Loucy (cell line): ENCODE measurements at regions not wholly inside any gene's neighbourhood (a gene's known extent, or its start where the extent isn't known, plus 50 kb on each side); places are given as distances from the start of the nearest gene placed in this dataset.

Experiments
- H2AFZ ChIP-seq: fragments of 200-600 bp; sonication (generic); 2 replicates; pipeline ENCODE4 v1.6.0; 2016; ENCODE audit warnings: antibody characterized with exemption, mild to moderate bottlenecking, low read length, moderate library complexity
- H3F3A ChIP-seq: fragments of 200-600 bp; 2 replicates; pipeline ENCODE4 v1.6.0; 2016; ENCODE audit warnings: antibody characterized with exemption, low read depth, mild to moderate bottlenecking
- H3K27me3 ChIP-seq: fragments of 200-600 bp; sonication (generic); 2 replicates; pipeline ENCODE4 v1.6.1; 2014; ENCODE audit warnings: low read length, mild to moderate bottlenecking; ENCODE audit not compliant: insufficient read depth, poor library complexity, severe bottlenecking
- H3K36me3 ChIP-seq: fragments of 200-600 bp; sonication (generic); 2 replicates; pipeline ENCODE4 v1.6.1; 2016; ENCODE audit warnings: low read length; ENCODE audit not compliant: insufficient read depth
- H3K4me1 ChIP-seq: fragments of 200-600 bp; sonication (generic); 2 replicates; pipeline ENCODE4 v1.5.1; 2014; ENCODE audit warnings: low read length, mild to moderate bottlenecking; ENCODE audit not compliant: insufficient read depth, poor library complexity, severe bottlenecking
- H3K4me2 ChIP-seq: fragments of 200-600 bp; sonication (generic); 2 replicates; pipeline ENCODE4 v1.6.0; 2014; ENCODE audit warnings: antibody characterized with exemption, low read length, low read depth, mild to moderate bottlenecking; ENCODE audit not compliant: poor library complexity, severe bottlenecking
- H3K4me3 ChIP-seq: fragments of 200-600 bp; sonication (generic); 2 replicates; pipeline ENCODE4 v1.5.1; 2014; ENCODE audit warnings: low read length, mild to moderate bottlenecking, mixed read lengths; ENCODE audit not compliant: poor library complexity, severe bottlenecking
- H3K79me2 ChIP-seq: fragments of 200-600 bp; sonication (generic); 2 replicates; pipeline ENCODE4 v1.6.1; 2014; ENCODE audit warnings: low read length; ENCODE audit not compliant: insufficient read depth
- H3K9ac ChIP-seq: fragments of 200-600 bp; sonication (generic); 2 replicates; pipeline ENCODE4 v1.6.0; 2014; ENCODE audit warnings: mild to moderate bottlenecking, low read depth, low read length, moderate library complexity; ENCODE audit not compliant: poor library complexity, severe bottlenecking
- H3K9me2 ChIP-seq: fragments of 200-600 bp; sonication (generic); replicated peaks from 2 replicates; pipeline ENCODE4 v1.6.1; 2016; ENCODE audit warnings: low read depth, low read length, mixed read lengths
- H3K9me3 ChIP-seq: fragments of 200-600 bp; sonication (generic); 2 replicates; pipeline ENCODE4 v1.6.1; 2014; ENCODE audit warnings: mild to moderate bottlenecking, antibody characterized with exemption, low read length, low read depth; ENCODE audit not compliant: insufficient read depth
- H4K20me1 ChIP-seq: fragments of 200-600 bp; sonication (generic); 2 replicates; pipeline ENCODE4 v1.6.0; 2014; ENCODE audit warnings: antibody characterized with exemption, low read length, mild to moderate bottlenecking; ENCODE audit not compliant: insufficient read depth, poor library complexity, severe bottlenecking
- CTCF ChIP-seq: fragments of 200-600 bp; sonication (generic); conservative IDR thresholded peaks from 2 replicates; pipeline ENCODE4 v1.5.1; 2014; ENCODE audit warnings: mild to moderate bottlenecking, antibody characterized with exemption, low read length
- EZH2phosphoT487 ChIP-seq: fragments of 200-600 bp; IDR thresholded peaks from 2 replicates; pipeline ENCODE4 v1.6.1; 2018; ENCODE audit warnings: antibody characterized with exemption, mild to moderate bottlenecking, moderate library complexity, borderline replicate concordance

GRCh38 chr6:90973188-90973587 is 386.3 kb upstream of the MAP3K7 start:
- Histone ChIP-seq H3K79me2 (no peaks in the 10 kb centered on the region), H3K4me1 (no peaks in the 10 kb centered on the region), H3K9me3 (no peaks in the 10 kb centered on the region), H3K9ac (no peak overlapping the region), H3K27me3 (no peaks in the 10 kb centered on the region), H3K9me2 (no peaks in the 10 kb centered on the region), H3K4me3 (no peak overlapping the region), H4K20me1 (no peaks in the 10 kb centered on the region), H3F3A (no peaks in the 10 kb centered on the region), H3K36me3 (no peaks in the 10 kb centered on the region), H2AFZ (no peak overlapping the region), H3K4me2 (no peak overlapping the region)
- no peak for TF ChIP-seq CTCF
- TF ChIP-seq EZH2phosphoT487: no peak

GRCh38 chr6:90970672-90971071 is 383.8 kb upstream of the MAP3K7 start:
- Histone ChIP-seq H2AFZ (no peak overlapping the region), H3K9me3 (no peaks in the 10 kb centered on the region), H3K9ac (no peak overlapping the region), H3K36me3 (no peaks in the 10 kb centered on the region), H3K9me2 (no peaks in the 10 kb centered on the region; the same call in 1 of the 2 replicates), H3K27me3 (no peaks in the 10 kb centered on the region), H3F3A (no peaks in the 10 kb centered on the region), H3K4me3 (no peak overlapping the region), H3K4me2 (no peak overlapping the region), H3K79me2 (no peaks in the 10 kb centered on the region), H4K20me1 (no peaks in the 10 kb centered on the region), H3K4me1 (no peaks in the 10 kb centered on the region)
- no peak for TF ChIP-seq EZH2phosphoT487

GRCh38 chr6:90967471-90967870 is 380.6 kb upstream of the MAP3K7 start:
- Histone ChIP-seq H3K9me2 (no peaks in the 10 kb centered on the region; the same call in 1 of the 2 replicates), H3K9ac (no peak overlapping the region), H3K79me2 (no peaks in the 10 kb centered on the region), H3K36me3 (no peaks in the 10 kb centered on the region), H3K4me1 (no peaks in the 10 kb centered on the region), H4K20me1 (no peaks in the 10 kb centered on the region), H3K9me3 (no peaks in the 10 kb centered on the region), H2AFZ (no peak overlapping the region), H3K4me3 (no peak overlapping the region), H3K27me3 (no peaks in the 10 kb centered on the region), H3F3A (no peaks in the 10 kb centered on the region), H3K4me2 (no peak overlapping the region)
- no peak for TF ChIP-seq CTCF
- TF ChIP-seq EZH2phosphoT487: no peak

GRCh38 chr6:90960324-90960723 is 373.5 kb upstream of the MAP3K7 start:
- H3K9me3 ChIP-seq: no peaks in the 10 kb centered on the region
- no peaks in the 10 kb centered on the region for H4K20me1 ChIP-seq
- H3K4me2 ChIP-seq: no peak overlapping the region
- no peaks in the 10 kb centered on the region for H3F3A ChIP-seq
- no peaks in the 10 kb centered on the region for H3K9me2 ChIP-seq
- no peak overlapping the region for H3K4me3 ChIP-seq
- H3K27me3 ChIP-seq: no peaks in the 10 kb centered on the region
- no peak overlapping the region for H3K9ac ChIP-seq
- no peaks in the 10 kb centered on the region for H3K36me3 ChIP-seq
- H2AFZ ChIP-seq: no peak overlapping the region
- no peaks in the 10 kb centered on the region for H3K4me1 ChIP-seq
- TF ChIP-seq EZH2phosphoT487 (no peak), CTCF (no peak)
- H3K79me2 ChIP-seq: no peaks in the 10 kb centered on the region
